Vagina (tissue), 2 donors: ENCODE measurements at regions not wholly inside any gene's neighbourhood (a gene's known extent, or its start where the extent isn't known, plus 50 kb on each side); places are given as distances from the start of the nearest gene placed in this dataset.

Experiments used
- POLR2A ChIP-seq, 2 donors: fragments of 450-650 bp; IDR thresholded peaks; one replicate each; pipeline ENCODE4 v1.6.1; 2017; ENCODE audit warnings: antibody characterized with exemption in 2 of 2, mild to moderate bottlenecking in 2 of 2, moderate library complexity in 2 of 2
- POLR2AphosphoS5 ChIP-seq, 2 donors: sonication (generic); formaldehyde crosslinking; IDR thresholded peaks; one replicate each; pipeline ENCODE4 v1.9.0; 2017; ENCODE audit warnings: antibody characterized with exemption in 2 of 2, mild to moderate bottlenecking in 2 of 2, low read depth in 1 of 2; ENCODE audit not compliant: insufficient read depth in 1 of 2
- TF ChIP-seq, protein P1 (sequence below), 3 experiments: fragments of 450-650 bp in 2 of 3; fragments of 200-600 bp in 1 of 3; sonication (generic) in 1 of 3; IDR thresholded peaks; one replicate each; pipeline ENCODE4 v1.5.1; 2017 to 2019; ENCODE audit warnings: antibody characterized with exemption in 3 of 3, mild to moderate bottlenecking in 2 of 3, moderate library complexity in 2 of 3

DNA sequence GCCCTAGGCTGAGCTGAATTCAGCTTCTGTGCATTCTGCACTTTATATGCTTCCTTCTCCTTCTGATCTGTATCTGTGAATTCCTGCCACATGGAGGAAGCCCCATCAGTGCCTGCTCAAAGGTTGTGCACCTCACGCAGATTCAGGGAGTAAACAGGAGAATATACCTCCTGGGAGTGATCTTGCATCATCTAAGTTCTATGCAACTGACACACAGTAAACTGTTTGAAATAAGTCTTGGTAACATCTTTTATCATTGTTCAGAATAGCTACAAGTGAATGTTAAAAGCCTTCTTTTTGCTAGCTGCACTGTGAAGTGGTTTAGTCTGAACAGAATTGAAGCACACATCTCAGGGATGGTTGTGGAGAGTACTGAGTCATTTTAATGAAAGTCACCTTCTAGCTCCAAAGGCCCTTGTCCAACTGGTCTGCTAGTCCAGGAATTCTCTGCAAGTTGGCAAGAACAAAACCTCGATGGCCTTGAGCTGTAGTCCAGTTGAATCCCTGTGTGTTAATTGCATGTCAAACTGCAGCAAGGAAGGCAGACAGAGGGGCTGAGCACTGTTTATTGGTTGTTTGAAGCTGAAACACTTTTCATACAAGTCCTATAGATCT lies 215.0 kb downstream of the WNT5A start:
- TF ChIP-seq POLR2AphosphoS5 (IDR thresholded peaks at IDR 0.05; ENCODE audit: insufficient read depth in 1 of 2, low read depth in 1 of 2) = no peak
- TF ChIP-seq POLR2A (IDR thresholded peaks at IDR 0.05) = no peak
- TF ChIP-seq, protein P1, sequence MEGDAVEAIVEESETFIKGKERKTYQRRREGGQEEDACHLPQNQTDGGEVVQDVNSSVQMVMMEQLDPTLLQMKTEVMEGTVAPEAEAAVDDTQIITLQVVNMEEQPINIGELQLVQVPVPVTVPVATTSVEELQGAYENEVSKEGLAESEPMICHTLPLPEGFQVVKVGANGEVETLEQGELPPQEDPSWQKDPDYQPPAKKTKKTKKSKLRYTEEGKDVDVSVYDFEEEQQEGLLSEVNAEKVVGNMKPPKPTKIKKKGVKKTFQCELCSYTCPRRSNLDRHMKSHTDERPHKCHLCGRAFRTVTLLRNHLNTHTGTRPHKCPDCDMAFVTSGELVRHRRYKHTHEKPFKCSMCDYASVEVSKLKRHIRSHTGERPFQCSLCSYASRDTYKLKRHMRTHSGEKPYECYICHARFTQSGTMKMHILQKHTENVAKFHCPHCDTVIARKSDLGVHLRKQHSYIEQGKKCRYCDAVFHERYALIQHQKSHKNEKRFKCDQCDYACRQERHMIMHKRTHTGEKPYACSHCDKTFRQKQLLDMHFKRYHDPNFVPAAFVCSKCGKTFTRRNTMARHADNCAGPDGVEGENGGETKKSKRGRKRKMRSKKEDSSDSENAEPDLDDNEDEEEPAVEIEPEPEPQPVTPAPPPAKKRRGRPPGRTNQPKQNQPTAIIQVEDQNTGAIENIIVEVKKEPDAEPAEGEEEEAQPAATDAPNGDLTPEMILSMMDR (IDR thresholded peaks at IDR 0.05) = no peak
